UCSD-AML1 (cell line): ENCODE measurements at regions not wholly inside any gene's neighbourhood (a gene's known extent, or its start where the extent isn't known, plus 50 kb on each side); places are given as distances from the start of the nearest gene placed in this dataset.

ENCODE experiments used
- DNase-seq: peaks from one replicate; lab custom pipeline; 2025; ENCODE audit not compliant: unreplicated experiment; lab: John Stamatoyannopoulos, UW

DNA sequence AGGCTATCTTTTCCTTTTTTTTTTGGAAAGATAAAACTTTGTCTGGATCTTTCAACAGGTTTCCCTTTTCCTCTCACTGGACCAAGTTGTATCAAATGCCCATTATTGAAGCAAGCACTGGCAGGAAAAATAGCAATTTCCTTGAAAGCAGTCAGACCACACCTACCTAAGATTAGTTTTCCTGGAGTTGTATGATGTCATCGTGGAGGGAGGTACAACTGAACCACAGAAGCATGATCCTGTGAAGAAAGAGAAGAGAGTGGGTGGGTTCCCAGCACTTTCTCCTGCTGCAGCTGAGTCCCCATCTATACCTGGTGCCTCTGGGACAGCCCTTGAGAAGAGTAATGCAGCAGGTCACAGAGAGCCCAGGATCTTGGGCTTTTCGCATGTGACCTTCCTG is 63.6 kb upstream of the ERCC4 start:
- DNase-seq, result no peak

DNA sequence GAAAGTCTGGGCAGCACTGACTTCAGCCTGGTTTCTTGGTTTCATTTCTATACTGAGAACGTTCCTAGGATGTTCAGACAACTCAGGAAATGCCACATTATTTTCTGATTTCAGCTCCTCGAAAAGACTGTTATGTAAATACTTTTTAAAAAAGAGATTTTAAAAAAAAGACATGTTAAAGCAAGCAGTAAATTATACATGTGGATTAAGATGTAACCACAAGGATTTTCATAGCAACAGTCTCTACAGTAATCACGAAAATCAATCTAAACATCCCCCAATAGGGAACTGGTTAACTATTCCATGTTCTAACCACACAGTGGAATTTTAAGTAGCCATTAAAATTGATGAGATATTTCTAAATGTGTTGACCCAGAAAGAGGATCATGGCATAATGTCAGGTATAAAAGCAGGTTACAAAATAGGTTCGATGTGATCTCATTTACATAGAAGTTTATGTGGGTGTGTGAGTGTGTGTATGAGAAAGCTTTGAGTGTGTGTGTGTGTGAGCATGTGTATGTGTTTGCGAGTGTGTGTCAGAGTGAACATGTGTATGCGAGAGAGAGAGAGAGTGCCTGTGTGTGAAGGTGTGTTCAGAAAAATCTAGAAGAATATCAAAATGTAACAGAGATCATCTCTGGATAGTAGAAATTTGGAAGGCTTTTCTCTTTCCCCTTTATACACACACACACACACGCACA is 63.0 kb upstream of the ERCC4 start:
- DNase-seq, result no peak

DNA sequence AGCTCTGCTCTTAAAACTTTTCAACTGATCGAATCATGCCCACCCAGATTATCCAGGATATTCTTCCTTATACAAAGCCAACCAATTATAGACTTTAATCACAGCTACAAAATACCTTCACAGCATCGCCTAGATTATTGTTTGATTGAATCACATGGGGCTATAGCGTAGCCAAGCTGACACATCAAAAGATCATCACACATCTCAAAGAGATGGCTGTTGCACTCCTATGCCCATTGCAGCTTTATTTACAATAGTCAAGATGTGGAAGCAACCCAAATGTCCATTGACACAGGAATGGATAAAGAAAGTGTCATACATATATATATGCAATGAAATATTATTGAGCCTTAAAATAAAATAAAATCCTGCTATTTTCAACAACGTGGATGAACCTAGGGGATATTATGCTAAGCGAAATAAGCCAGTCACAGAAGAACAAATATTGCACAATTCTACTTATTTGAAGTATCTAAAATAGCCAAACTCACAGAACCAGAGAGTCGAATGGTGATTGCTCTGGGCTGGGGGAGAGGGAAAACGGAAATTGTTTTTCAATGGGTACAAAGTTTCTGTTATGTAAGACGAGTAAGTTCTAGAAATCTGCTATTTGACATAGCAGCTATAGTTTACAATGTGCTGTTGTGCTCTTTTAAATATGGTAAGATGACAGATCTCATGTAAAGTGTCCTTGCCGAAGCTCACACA is 60.9 kb upstream of the ERCC4 start:
- DNase-seq, result no peak

DNA sequence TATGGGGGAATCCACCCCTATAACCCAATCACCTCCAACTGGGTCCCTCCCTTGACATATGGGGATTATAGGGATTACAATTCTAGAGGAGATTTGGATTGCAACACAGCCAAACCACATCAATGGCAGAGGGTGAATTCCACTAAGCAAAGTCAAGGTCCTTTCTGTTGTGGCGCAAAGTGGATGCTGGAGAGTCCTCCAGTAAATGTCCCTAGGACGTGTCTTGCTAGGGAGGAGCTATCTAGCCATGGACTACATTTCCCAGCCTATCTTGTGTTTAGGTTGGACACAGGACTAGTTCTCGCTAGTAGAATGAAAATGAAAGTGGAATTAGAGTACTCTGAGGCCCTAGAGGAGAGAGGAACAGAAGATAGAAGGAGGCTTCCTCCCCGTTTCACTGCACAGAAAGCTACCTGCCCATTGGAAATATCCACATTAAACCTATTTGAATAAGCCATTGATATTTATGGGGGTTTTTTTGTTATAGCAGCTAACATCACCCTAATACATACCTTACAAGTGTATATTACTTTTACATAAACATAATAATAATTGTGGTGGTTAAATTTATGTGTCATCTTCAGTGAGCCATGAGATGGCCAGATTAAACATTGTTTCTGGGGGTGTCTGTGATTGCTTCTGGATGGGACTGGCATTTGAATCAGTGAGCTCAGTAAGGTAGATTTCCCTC is 56.7 kb upstream of the ERCC4 start:
- no peak for DNase-seq

DNA sequence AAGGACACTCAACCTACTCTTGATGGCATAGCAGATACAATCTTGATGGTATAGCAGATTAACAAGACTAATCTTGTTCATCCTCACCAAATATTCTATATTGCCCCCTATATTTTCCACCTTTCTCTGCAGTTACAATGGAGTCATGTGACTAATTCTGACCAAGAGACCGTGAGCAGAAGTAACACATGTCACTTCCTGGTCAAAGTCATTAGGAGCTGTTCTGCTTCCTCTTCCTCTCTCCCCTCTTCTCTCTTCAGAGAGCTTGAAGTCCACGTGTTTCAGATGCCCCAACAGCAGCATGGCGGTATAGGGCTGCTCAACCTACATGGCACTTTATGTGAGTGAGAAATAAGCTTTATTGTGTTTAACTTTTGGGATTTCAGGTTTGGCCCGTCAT is 55.3 kb upstream of the ERCC4 start:
- DNase-seq, result no peak

DNA sequence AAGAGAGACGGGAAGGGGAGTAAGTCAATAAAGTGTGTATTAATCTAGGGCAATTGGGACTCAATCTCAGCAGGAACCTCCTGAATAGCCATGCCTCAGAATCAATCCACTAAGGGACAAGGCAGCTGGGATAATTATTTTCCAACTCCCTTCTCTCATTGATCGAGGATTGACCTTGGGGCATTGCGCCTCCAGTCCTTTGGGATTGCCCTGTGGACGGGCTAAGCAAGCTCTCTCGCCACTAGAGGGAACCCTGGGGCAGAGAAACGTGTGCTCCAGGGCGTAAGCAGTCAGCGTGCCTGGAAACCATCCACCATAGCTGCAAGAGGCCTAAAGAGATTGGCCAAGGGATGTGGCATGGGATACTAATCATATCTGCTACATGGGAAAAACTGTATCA is 53.9 kb upstream of the ERCC4 start:
- DNase-seq, result peak; percentile 33
